Activated T-cell treated with anti-CD3 and anti-CD28 coated beads for 48 hours (primary cell): ENCODE measurements at regions not wholly inside any gene's neighbourhood (a gene's known extent, or its start where the extent isn't known, plus 50 kb on each side); places are given as distances from the start of the nearest gene placed in this dataset.

ENCODE experiments used
- DNase-seq: peaks from one replicate; pipeline ENCODE4 v3.0.0-alpha.2; 2020; ENCODE audit warnings: low read depth

- DNase-seq, result no peak
Observed at GRCh38 chr2:181243319-181243718, 213.9 kb upstream of the ITGA4 start.

GRCh38 chr2:181250691-181251090 is 206.5 kb upstream of the ITGA4 start:
- DNase-seq, result no peak

GRCh38 chr2:181252262-181253148 is 204.7 kb upstream of the ITGA4 start:
- DNase-seq, result no peak

GRCh38 chr2:181253438-181253837 is 203.7 kb upstream of the ITGA4 start:
- DNase-seq, result no peak

- DNase-seq, result no peak
Observed at GRCh38 chr2:181255651-181256050, 201.5 kb upstream of the ITGA4 start.

GRCh38 chr2:181258720-181259119 is 198.5 kb upstream of the ITGA4 start:
- no peak for DNase-seq

- DNase-seq, result no peak
Observed at GRCh38 chr2:181262782-181263181, 194.4 kb upstream of the ITGA4 start.

- DNase-seq, result no peak
Observed at GRCh38 chr2:181264001-181264400, 193.2 kb upstream of the ITGA4 start.

GRCh38 chr2:181264441-181264840 is 192.7 kb upstream of the ITGA4 start:
- DNase-seq, result no peak

- no peak for DNase-seq
Observed at GRCh38 chr2:181266614-181267013, 190.6 kb upstream of the ITGA4 start.

GRCh38 chr2:181268174-181268867 is 188.9 kb upstream of the ITGA4 start:
- no peak for DNase-seq

- DNase-seq, result no peak
Observed at GRCh38 chr2:181273986-181274385, 183.2 kb upstream of the ITGA4 start.

- DNase-seq, result no peak
Observed at GRCh38 chr2:181275643-181276070, 181.5 kb upstream of the ITGA4 start.

GRCh38 chr2:181281206-181281832 is 175.9 kb upstream of the ITGA4 start:
- DNase-seq, result no peak

- no peak for DNase-seq
Observed at GRCh38 chr2:181285116-181285515, 172.1 kb upstream of the ITGA4 start.

- DNase-seq, result no peak
Observed at GRCh38 chr2:181289698-181290097, 167.5 kb upstream of the ITGA4 start.

- DNase-seq, result no peak
Observed at GRCh38 chr2:181290182-181290581, 167.0 kb upstream of the ITGA4 start.

- no peak for DNase-seq
Observed at GRCh38 chr2:181294979-181295378, 162.2 kb upstream of the ITGA4 start.

- no peak for DNase-seq
Observed at GRCh38 chr2:181300600-181301291, 156.4 kb upstream of the ITGA4 start.

GRCh38 chr2:181304011-181304844 is 153.0 kb upstream of the ITGA4 start:
- no peak for DNase-seq
